Activated naive CD4-positive, alpha-beta T cell treated with anti-CD3 and anti-CD28 coated beads, Interleukin-2, amount 50 U/mL, for 24 hours (primary cell): ENCODE measurements at regions not wholly inside any gene's neighbourhood (a gene's known extent, or its start where the extent isn't known, plus 50 kb on each side); places are given as distances from the start of the nearest gene placed in this dataset.

Experiments
- H3K27ac Mint-ChIP-seq: one replicate; pipeline ENCODE4 v1.8.0; 2021; ENCODE audit warnings: mild to moderate bottlenecking, mixed read lengths
- H3K27me3 Mint-ChIP-seq: one replicate; pipeline ENCODE4 v1.8.0; 2021; ENCODE audit warnings: mixed read lengths
- H3K36me3 Mint-ChIP-seq: one replicate; pipeline ENCODE4 v1.8.0; 2021; ENCODE audit warnings: mixed read lengths
- H3K4me1 Mint-ChIP-seq: one replicate; pipeline ENCODE4 v1.8.0; 2021; ENCODE audit warnings: mixed read lengths
- H3K4me3 Mint-ChIP-seq: one replicate; pipeline ENCODE4 v1.8.0; 2021; ENCODE audit warnings: mild to moderate bottlenecking, mixed read lengths
- H3K9me3 Mint-ChIP-seq: one replicate; pipeline ENCODE4 v1.8.0; 2021; ENCODE audit warnings: mixed read lengths

DNA sequence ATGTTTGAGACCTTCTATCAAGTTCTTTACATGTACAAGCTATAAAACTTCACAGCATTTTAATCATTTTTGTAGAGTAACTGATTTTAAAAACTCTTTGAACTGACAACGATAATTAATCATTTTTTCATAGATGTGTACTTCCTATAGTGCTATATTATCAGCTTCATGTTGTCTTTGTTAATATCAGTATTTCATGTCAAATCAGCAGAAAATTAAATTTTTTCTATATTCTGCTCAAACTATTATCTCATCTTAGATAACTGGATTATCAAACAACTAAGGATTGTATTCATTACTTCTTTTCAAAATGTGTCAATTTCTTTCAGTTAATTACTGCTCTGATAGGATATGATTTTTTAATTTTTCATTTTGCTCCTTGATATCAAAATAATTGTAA is 214.6 kb upstream of the RGS18 start:
- Mint-ChIP-seq H3K4me3 (no peak overlapping the region), H3K27me3 (no peaks in the 10 kb centered on the region), H3K27ac (no peak overlapping the region), H3K36me3 (no peaks in the 10 kb centered on the region), H3K9me3 (peaks cover 6% of the 10 kb centered on the region), H3K4me1 (no peaks in the 10 kb centered on the region)

- H3K36me3 Mint-ChIP-seq, result no peaks in the 10 kb centered on the region
These were observed 204.7 kb upstream of the RGS18 start for GRCh38 chr1:191953526-191953925.

GRCh38 chr1:191959856-191960255 is 198.4 kb upstream of the RGS18 start:
- no peaks in the 10 kb centered on the region for H3K9me3 Mint-ChIP-seq
- H3K4me1 Mint-ChIP-seq, result no peaks in the 10 kb centered on the region
- H3K27ac Mint-ChIP-seq, result no peak overlapping the region
- H3K36me3 Mint-ChIP-seq, result no peaks in the 10 kb centered on the region
- no peaks in the 10 kb centered on the region for H3K27me3 Mint-ChIP-seq
- H3K4me3 Mint-ChIP-seq, result no peak overlapping the region

More at GRCh38 chr1:191953526-191953925, 204.7 kb upstream of the RGS18 start:
- Mint-ChIP-seq H3K27ac (no peak overlapping the region), H3K9me3 (peaks cover 6% of the 10 kb centered on the region), H3K4me1 (no peaks in the 10 kb centered on the region), H3K4me3 (no peak overlapping the region), H3K27me3 (no peaks in the 10 kb centered on the region)

DNA sequence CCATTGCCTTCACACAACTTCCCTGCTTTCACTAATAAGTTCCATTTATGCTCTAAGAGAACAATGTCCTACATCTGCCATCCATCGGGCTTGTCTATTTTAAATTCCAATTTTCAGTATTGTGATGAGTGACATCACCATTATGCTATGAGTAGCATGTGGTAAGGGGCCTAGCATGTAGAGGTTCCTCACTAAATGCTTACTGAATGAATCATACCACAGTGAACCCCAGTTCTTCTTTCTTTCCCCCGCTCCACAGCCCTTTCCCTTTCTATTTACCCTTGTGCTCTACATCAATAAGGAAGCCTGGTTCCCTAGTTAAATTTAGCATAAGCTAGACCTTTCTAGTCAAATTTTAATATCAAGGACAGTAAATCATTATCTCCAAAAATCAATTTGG is 195.0 kb upstream of the RGS18 start:
- Mint-ChIP-seq H3K4me3 (no peak overlapping the region), H3K9me3 (no peaks in the 10 kb centered on the region), H3K4me1 (no peaks in the 10 kb centered on the region), H3K27ac (no peak overlapping the region), H3K27me3 (no peaks in the 10 kb centered on the region), H3K36me3 (no peaks in the 10 kb centered on the region)

DNA sequence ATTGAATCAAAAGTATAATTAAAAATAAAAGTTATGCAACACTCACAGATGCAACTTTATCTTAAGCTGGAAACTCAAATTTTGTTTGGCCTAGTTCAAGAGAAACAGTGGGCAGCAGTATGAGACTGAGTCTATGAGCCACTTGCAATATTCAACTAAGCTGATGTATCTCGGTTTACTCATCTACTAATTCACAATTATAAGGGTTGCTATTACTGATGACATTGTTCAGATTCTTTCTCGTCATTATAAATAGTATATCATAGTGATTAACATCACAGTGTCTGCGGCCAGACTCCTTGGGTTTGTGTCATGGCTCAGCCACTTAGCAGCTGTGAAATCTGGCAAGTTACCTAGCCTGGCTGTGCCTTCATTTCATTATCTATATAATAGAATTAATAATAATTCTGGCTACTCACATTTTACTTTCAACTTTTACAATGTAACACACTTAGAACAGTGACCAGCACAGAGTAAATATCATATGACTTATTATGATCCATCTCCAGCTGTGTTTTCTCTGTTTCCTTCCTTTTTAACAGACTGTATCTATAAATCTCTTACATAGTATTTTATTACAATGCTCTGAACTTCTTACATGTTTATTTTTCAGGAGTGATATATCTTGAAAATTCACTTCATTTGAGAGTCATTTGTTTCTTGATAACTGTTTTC is 194.3 kb upstream of the RGS18 start:
- no peaks in the 10 kb centered on the region for H3K4me1 Mint-ChIP-seq
- no peaks in the 10 kb centered on the region for H3K36me3 Mint-ChIP-seq
- no peak overlapping the region for H3K4me3 Mint-ChIP-seq
- H3K27me3 Mint-ChIP-seq, result no peaks in the 10 kb centered on the region
- H3K27ac Mint-ChIP-seq, result no peak overlapping the region
- H3K9me3 Mint-ChIP-seq, result no peaks in the 10 kb centered on the region

- Mint-ChIP-seq H3K9me3 (no peaks in the 10 kb centered on the region), H3K27me3 (no peaks in the 10 kb centered on the region), H3K4me3 (no peak overlapping the region), H3K36me3 (no peaks in the 10 kb centered on the region), H3K27ac (no peak overlapping the region), H3K4me1 (no peaks in the 10 kb centered on the region)
These were observed 189.0 kb upstream of the RGS18 start for GRCh38 chr1:191969290-191969689.

DNA sequence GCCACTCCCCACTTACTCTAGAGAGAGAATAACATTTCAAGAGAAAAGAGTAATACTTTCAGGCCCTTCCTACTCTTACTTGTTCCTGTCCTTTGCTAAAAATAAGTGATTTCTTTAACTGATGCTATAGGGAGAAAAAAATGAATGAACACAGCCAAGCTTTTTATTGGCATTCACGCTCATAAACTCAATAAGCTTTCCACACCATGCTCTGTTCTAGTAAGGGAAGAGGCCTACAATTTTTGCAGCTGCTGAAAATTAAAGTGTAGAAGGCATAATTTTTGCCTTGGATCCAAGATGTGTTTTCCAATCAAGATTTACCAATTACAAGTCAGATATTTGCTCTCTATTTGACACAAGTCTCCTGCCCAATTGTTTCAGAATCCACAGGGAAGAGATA is 188.1 kb upstream of the RGS18 start:
- H3K9me3 Mint-ChIP-seq, result no peaks in the 10 kb centered on the region
- H3K4me3 Mint-ChIP-seq, result no peak overlapping the region
- no peaks in the 10 kb centered on the region for H3K36me3 Mint-ChIP-seq
- H3K4me1 Mint-ChIP-seq, result no peaks in the 10 kb centered on the region
- H3K27ac Mint-ChIP-seq, result no peak overlapping the region
- no peaks in the 10 kb centered on the region for H3K27me3 Mint-ChIP-seq

GRCh38 chr1:191971447-191971846 is 186.8 kb upstream of the RGS18 start:
- Mint-ChIP-seq H3K4me1 (no peaks in the 10 kb centered on the region), H3K27ac (no peak overlapping the region), H3K36me3 (no peaks in the 10 kb centered on the region), H3K9me3 (no peaks in the 10 kb centered on the region), H3K27me3 (no peaks in the 10 kb centered on the region), H3K4me3 (no peak overlapping the region)

DNA sequence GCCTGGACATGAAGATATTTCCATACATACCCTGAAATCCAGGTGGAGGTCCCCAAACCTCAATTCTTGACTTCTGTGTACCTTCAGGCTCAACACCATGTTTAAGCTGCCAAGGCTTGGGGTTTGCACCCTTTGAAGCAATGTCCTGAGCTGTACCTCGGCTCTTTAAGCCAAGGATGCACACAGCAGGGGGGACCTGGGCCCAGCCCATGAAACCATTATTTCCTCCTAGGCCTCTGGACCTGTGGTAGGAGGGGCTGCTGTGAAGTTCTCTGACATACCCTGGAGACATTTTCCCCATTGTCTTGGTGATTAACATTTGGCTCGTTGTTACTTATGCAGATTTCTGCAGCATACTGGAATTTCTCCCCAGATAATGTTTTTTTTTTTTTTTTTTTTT is 184.3 kb upstream of the RGS18 start:
- H3K9me3 Mint-ChIP-seq, result no peaks in the 10 kb centered on the region
- no peaks in the 10 kb centered on the region for H3K4me1 Mint-ChIP-seq
- no peaks in the 10 kb centered on the region for H3K27me3 Mint-ChIP-seq
- H3K4me3 Mint-ChIP-seq, result no peak overlapping the region
- H3K36me3 Mint-ChIP-seq, result no peaks in the 10 kb centered on the region
- no peak overlapping the region for H3K27ac Mint-ChIP-seq

DNA sequence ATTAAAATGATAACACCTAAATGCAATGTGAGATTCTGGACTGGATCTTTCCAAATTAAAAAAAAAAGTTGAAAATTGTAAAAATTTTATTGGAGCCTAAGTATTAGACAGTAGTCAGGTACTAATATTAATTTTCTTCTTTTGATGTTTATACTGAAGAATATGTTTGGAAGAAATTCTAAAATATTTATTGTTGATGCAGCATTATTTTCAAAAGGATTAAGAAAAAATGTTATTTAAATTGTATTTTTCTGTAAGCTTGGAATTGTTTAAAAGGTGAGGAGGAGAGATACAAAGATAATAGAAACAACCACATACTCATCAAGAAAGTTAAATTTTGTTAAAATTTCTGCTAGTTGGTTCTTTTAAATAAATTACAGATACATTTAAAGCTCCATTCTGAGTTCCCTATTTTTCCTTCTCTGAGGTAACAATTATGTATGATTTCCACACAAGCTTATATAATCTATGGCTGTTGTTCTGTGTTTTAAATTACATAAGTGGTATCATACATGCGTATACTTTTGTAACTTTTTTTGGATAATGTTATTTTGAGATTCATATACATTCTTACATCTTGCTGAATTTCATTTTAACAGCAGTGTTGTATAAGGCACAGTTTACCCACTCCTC is 180.3 kb upstream of the RGS18 start:
- Mint-ChIP-seq H3K4me1 (no peaks in the 10 kb centered on the region), H3K4me3 (no peak overlapping the region), H3K36me3 (no peaks in the 10 kb centered on the region), H3K27me3 (no peaks in the 10 kb centered on the region), H3K27ac (no peak overlapping the region), H3K9me3 (peaks cover 12% of the 10 kb centered on the region)

DNA sequence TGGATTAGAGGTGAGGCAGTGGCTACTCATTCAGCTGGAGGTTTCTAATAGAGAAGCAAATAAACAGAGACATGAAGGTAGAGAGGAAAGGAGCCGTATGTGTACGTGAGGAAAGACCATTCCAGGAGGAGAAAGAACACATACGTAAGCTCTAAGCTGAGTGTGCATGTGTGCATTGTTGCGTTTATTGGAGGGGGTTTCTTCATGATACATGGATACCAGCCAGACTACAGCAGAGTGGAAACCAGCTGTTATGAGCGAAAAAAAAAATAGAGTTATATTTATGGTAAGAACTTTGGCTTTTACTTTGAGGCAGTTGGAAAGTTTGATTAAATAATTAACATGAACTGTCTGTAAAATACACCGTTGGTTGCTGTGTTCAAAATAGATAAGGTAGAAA is 173.4 kb upstream of the RGS18 start:
- H3K4me1 Mint-ChIP-seq, result no peaks in the 10 kb centered on the region
- peaks cover 12% of the 10 kb centered on the region for H3K9me3 Mint-ChIP-seq
- H3K36me3 Mint-ChIP-seq, result no peaks in the 10 kb centered on the region
- H3K27ac Mint-ChIP-seq, result no peak overlapping the region
- H3K4me3 Mint-ChIP-seq, result no peak overlapping the region
- no peaks in the 10 kb centered on the region for H3K27me3 Mint-ChIP-seq

GRCh38 chr1:191992118-191992517 is 166.1 kb upstream of the RGS18 start:
- H3K9me3 Mint-ChIP-seq, result no peaks in the 10 kb centered on the region
- no peak overlapping the region for H3K4me3 Mint-ChIP-seq
- no peak overlapping the region for H3K27ac Mint-ChIP-seq
- H3K36me3 Mint-ChIP-seq, result no peaks in the 10 kb centered on the region
- no peaks in the 10 kb centered on the region for H3K27me3 Mint-ChIP-seq
- H3K4me1 Mint-ChIP-seq, result no peaks in the 10 kb centered on the region

GRCh38 chr1:191993549-191993948 is 164.7 kb upstream of the RGS18 start:
- no peak overlapping the region for H3K4me3 Mint-ChIP-seq
- no peak overlapping the region for H3K27ac Mint-ChIP-seq
- no peaks in the 10 kb centered on the region for H3K4me1 Mint-ChIP-seq
- H3K36me3 Mint-ChIP-seq, result no peaks in the 10 kb centered on the region
- no peaks in the 10 kb centered on the region for H3K27me3 Mint-ChIP-seq
- no peaks in the 10 kb centered on the region for H3K9me3 Mint-ChIP-seq

- H3K4me1 Mint-ChIP-seq, result no peaks in the 10 kb centered on the region
- no peak overlapping the region for H3K27ac Mint-ChIP-seq
- H3K9me3 Mint-ChIP-seq, result no peaks in the 10 kb centered on the region
- no peaks in the 10 kb centered on the region for H3K27me3 Mint-ChIP-seq
- H3K4me3 Mint-ChIP-seq, result no peak overlapping the region
- no peaks in the 10 kb centered on the region for H3K36me3 Mint-ChIP-seq
These were observed 156.2 kb upstream of the RGS18 start for GRCh38 chr1:192002063-192002462.

DNA sequence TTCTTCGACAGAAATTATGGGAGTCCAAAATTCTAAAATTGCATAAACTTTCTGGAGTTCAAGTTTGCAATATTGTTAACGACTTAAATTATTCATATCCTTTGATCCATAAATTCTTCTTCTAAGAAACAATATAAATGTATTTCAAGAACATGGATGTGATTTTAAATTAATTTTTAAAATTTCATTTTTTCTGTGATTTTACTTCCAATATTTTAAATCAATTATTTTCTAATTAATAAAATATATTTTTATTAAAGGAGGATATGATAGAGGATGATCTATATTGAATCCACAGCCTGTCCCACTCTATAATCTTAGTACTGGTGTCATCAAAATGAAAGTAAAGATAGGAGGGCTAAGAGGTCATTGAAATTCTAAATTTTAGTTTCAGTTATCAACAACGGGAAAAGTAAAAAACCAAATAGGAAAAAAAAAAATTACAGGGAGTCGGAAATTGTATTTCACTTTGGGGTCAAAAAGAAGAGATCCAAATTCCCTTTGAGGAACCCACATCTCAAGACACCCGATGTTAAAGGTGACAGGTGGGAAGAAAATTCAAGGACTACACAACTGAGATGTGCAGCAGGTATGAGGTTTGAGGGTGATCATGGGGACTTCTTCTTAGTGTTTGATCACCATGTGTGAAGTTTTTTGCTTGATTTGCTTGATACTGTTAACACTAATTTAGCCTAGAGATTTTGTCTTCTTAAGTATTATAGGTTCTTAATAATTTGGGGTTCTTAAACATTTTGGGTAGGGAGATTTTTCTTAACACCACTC is 154.8 kb upstream of the RGS18 start:
- Mint-ChIP-seq H3K9me3 (no peaks in the 10 kb centered on the region), H3K4me3 (no peak overlapping the region), H3K27me3 (no peaks in the 10 kb centered on the region), H3K36me3 (no peaks in the 10 kb centered on the region), H3K4me1 (no peaks in the 10 kb centered on the region), H3K27ac (no peak overlapping the region)

DNA sequence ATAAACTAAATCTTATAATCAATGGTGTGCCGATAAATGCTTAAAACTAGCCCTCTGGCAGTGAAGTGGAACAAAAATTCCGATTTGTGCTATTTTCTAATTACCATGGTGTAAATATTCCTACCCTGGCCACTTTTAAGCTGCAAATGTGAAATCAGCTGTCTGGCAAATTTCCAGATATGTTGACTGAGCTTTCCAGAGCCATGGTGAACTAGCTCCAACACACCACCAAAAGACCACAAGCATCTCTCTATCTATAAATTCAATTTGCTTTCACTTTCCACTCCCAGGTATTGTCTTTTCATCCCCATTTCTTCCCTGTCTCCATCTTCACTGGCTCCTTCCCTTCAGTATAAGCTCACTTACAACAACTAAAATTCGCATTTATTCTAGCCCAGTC is 152.3 kb upstream of the RGS18 start:
- H3K9me3 Mint-ChIP-seq, result no peaks in the 10 kb centered on the region
- H3K4me3 Mint-ChIP-seq, result no peak overlapping the region
- H3K36me3 Mint-ChIP-seq, result no peaks in the 10 kb centered on the region
- H3K27ac Mint-ChIP-seq, result no peak overlapping the region
- no peaks in the 10 kb centered on the region for H3K27me3 Mint-ChIP-seq
- no peaks in the 10 kb centered on the region for H3K4me1 Mint-ChIP-seq
